GM21528 (cell line): ENCODE measurements at regions not wholly inside any gene's neighbourhood (a gene's known extent, or its start where the extent isn't known, plus 50 kb on each side); places are given as distances from the start of the nearest gene placed in this dataset.
"Not testable (repeated sequence)": the region's sequence is repeated elsewhere in the genome, so short reads cannot be mapped to it uniquely, and the experiment has no call there.

Experiments used
- ATAC-seq: cut with Tn5 transposase; IDR thresholded peaks from one replicate; pipeline ENCODE4 v1.9.1; 2021; ENCODE audit warnings: mild to moderate bottlenecking, moderate library complexity; ENCODE audit not compliant: unreplicated experiment, low FRiP score

DNA sequence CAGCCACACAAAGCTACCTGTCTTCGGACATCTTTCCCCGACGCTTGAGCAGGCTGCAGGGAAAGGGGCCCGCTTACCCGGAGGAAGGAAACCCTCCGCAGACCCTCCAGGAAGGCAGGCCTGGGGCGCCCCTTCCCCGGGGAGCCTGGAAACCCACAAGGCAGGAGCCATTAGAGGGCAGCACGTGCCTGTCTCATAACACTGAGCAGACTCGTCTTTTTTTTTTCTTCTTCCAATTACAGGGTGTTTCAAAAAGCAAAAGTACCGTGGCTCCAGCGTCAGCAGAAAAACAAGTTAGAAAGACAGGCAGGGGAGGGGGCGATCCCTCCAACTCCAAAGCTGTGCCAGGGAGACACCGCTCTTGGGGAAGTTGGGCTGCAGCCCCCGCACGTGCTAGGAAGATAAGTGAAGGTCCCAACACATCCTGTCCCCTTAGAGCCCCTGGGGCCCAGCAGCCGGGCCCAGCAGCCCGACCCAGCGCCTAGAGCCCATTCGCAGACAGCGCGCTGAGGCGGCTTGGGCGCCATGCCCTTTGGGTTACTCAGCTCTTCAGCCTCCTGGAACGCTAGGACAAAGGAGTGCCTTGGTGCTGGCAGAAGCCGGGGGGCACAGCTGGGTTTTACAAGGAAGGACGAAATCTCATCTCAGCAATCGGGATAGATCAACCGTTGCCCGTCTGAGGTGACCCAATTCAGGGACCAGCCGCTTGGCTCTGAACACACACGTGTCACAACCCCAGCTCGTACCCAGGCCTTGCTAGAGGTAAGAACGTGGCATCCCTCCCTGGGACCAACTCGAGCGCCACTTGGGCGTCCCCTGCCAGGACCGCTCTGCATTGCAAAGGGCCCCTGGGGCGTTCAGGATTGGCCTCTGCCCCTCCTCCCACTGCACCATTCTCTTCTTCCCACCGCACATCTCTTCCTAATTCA lies 136.3 kb downstream of the LY86 start:
- no peak for ATAC-seq

DNA sequence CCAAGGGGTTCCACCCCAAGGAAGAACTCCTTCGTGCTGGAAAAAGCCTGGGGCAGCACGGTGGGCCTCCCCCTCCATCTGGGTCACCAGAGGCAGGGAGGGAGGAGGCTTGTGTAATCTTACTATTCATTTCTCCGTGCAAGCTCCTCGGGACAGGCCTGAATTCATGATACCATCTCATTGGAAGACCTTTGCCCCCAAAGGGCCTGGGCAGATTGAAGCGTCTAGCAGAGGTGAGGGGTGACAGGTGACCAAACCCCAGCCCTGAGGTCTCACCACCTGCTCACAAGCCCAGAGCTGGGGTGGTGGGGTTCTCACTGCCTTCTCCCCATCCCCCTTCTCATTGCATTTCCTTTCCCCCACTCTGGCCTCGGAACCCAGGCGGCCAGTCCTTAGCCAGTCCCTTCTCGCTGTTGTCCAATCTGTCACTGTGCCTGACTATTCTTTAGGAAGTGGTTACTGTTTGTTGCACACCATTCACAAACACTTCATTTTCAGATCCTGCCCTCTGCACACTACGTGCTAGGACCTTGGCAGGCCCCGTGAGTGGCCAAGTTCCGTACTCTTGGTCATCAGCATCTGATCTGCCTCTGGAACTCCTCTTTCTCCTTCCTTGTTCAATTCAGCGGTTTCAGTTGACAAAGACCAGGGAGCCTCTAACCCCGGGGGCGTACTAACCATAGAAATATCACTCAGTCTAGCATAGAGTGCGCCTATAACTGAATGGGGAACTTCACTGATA lies 137.1 kb downstream of the LY86 start:
- no peak for ATAC-seq

GRCh38 chr6:6728169-6728941 lies 139.8 kb downstream of the LY86 start:
- no peak for ATAC-seq

GRCh38 chr6:6729971-6730370 lies 141.5 kb downstream of the LY86 start:
- ATAC-seq, result no peak

DNA sequence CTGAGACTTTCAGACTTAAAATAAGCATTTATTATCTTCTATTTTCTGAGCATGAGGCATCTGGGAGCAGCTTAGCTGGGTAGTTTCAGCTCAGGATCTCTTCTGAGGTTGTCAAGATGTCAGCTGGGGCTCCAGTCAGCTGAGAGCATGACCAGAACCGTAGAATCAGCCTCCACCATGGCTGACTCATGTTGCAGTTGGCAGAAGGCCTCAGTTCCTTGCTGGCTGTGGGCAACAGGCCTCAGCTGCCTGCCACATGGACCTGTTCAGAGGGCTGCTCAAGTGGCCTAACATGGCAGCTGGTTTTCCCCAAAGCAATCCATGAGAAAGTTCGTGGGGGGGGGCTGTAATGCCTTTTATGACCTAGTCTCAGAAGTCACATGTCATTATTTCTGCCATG lies 142.3 kb downstream of the LY86 start:
- no peak for ATAC-seq

- no peak for ATAC-seq
Observed at GRCh38 chr6:6734479-6735465, 146.3 kb downstream of the LY86 start.

GRCh38 chr6:6736791-6737654 lies 148.5 kb downstream of the LY86 start:
- no peak for ATAC-seq

GRCh38 chr6:6737671-6738070 lies 149.2 kb downstream of the LY86 start:
- ATAC-seq, result no peak

DNA sequence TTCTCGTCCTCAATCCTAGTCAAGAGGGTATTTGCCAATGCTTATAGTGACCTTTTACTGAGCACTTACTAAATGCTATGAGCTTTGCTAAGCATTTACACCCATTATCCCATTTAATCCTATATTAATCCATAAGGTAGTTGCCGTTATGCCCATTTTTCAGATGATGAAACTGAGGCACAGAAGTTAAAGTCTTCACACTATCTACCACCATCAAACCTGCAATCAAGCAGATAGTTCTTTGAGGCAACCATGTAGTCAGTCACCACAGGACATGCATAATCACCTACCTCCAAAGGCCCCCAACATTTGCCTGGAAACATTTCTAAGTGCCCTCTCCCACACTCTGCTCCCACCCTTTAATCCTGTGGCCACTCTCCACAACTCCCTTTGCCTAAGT lies 149.6 kb downstream of the LY86 start:
- no peak for ATAC-seq

GRCh38 chr6:6738922-6739716 lies 150.6 kb downstream of the LY86 start:
- no peak for ATAC-seq

- ATAC-seq, result no peak
Observed at GRCh38 chr6:6740595-6740994, 152.1 kb downstream of the LY86 start.

DNA sequence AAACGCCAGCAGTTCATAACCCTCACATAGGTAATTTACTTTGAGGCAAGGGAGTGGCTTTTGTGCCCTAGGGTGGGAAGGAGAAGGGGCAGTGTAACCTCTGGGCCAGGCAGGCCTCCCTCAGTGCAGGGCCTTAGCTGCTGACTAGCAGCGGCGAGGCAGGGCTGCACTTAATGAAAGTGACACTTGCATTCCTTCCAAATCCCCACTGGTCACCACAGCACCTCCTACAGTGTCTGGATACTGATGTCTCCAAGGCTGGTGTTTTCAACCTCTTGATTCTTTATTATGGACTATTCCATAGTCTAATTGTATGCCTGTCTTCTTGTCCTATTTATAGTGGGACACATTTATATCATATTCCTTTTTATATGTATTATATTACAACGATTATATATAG lies 152.7 kb downstream of the LY86 start:
- ATAC-seq, result no peak

DNA sequence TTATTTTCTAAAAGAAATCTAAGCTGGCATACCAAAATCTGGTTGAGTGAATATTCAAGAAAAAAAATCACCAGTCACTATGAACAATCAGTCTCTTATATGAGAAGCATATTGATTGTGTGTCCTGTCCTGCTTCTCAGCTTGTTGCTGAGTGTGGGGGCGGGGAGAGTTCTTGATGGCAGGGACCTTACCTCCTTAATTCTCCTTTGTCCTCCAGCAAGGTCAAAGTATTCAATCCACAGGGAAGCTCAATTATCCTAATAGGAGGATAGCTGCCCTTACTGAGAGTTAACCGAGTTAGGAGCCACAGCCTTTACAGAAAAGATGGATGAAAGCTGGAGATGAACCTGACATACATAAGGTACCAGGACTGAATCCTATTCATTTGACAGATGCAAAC lies 154.0 kb downstream of the LY86 start:
- ATAC-seq, result no peak

- no peak for ATAC-seq
Observed at GRCh38 chr6:6744551-6744950, 156.0 kb downstream of the LY86 start.

- not testable (repeated sequence) for ATAC-seq
Observed at GRCh38 chr6:6745637-6746332, 157.3 kb downstream of the LY86 start.

DNA sequence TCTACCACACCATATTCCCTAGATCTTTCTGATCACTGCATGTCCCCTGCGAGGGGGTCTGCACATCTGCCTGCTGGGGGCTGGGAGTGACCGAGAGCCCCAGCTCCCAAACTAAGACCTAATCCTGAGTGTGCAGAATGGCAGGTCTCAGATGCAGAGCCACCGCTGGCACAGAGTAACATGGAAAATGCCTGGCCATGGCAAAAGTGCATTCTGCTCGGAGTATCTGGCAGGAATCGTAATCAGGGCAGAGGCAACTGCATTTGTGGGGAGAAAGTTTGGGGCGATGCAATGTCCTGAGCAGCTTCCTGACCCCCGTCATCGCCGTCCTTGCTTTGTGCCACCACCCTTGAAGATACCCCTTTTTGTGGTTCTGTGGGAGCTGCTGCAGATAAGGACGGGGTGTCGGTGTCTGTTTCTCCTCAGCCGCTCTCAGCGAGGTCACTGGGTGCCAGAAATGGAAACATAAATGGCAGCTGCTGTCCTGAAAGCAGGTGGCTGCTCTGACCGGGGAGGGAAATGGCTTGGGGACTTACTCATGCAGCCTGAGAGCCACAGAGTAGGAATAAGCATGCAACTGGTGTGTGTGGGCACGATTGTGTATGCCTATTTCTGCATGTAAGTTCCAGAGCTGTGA lies 157.9 kb downstream of the LY86 start:
- ATAC-seq, result no peak

- ATAC-seq, result no peak
Observed at GRCh38 chr6:6746970-6747338, 158.4 kb downstream of the LY86 start.
